Activated naive CD8-positive, alpha-beta T cell treated with anti-CD3 and anti-CD28 coated beads, Interleukin-2, amount 50 U/mL, for 24 hours (primary cell): ENCODE measurements at regions not wholly inside any gene's neighbourhood (a gene's known extent, or its start where the extent isn't known, plus 50 kb on each side); places are given as distances from the start of the nearest gene placed in this dataset.
A peak's percentile ranks its signal among the peaks of the same experiment; 100 is the strongest.
"Not testable (repeated sequence)": the region's sequence is repeated elsewhere in the genome, so short reads cannot be mapped to it uniquely, and the experiment has no call there.

Experiments
- ATAC-seq: fragments of 150-1000 bp; cut with Tn5 transposase; one replicate; pipeline ENCODE4 v1.10.0; 2021
- DNase-seq: peaks from one replicate; pipeline ENCODE4 v3.0.0; 2021
- H3K27ac Mint-ChIP-seq: one replicate; pipeline ENCODE4 v1.8.0; 2021; ENCODE audit warnings: mild to moderate bottlenecking, mixed read lengths
- H3K27me3 Mint-ChIP-seq: one replicate; pipeline ENCODE4 v1.8.0; 2021; ENCODE audit warnings: mixed read lengths
- H3K36me3 Mint-ChIP-seq: one replicate; pipeline ENCODE4 v1.8.0; 2021; ENCODE audit warnings: low read depth, mixed read lengths
- H3K4me1 Mint-ChIP-seq: one replicate; pipeline ENCODE4 v1.8.0; 2021; ENCODE audit warnings: mixed read lengths
- H3K4me3 Mint-ChIP-seq: one replicate; pipeline ENCODE4 v1.8.0; 2021; ENCODE audit warnings: mild to moderate bottlenecking, moderate library complexity, mixed read lengths
- H3K9me3 Mint-ChIP-seq: one replicate; pipeline ENCODE4 v1.8.0; 2021; ENCODE audit warnings: mixed read lengths

- DNase-seq, result no peak
- Mint-ChIP-seq H3K4me3 (no peak overlapping the region), H3K27me3 (no peaks in the 10 kb centered on the region), H3K4me1 (no peaks in the 10 kb centered on the region), H3K9me3 (no peaks in the 10 kb centered on the region), H3K27ac (no peak overlapping the region), H3K36me3 (no peaks in the 10 kb centered on the region)
- ATAC-seq, result no peak
Observed at GRCh38 chr6:169982461-169983386, 231.3 kb downstream of the ERMARD start.

GRCh38 chr6:169981969-169982368, 230.5 kb downstream of the ERMARD start:
- H3K9me3 Mint-ChIP-seq, result no peaks in the 10 kb centered on the region
- H3K4me1 Mint-ChIP-seq, result peaks cover 1% of the 10 kb centered on the region
- no peak for ATAC-seq
- H3K36me3 Mint-ChIP-seq, result no peaks in the 10 kb centered on the region
- no peak for DNase-seq
- no peak overlapping the region for H3K4me3 Mint-ChIP-seq
- H3K27me3 Mint-ChIP-seq, result no peaks in the 10 kb centered on the region
- H3K27ac Mint-ChIP-seq, result no peak overlapping the region

GRCh38 chr6:169981568-169981967, 230.1 kb downstream of the ERMARD start:
- no peak for ATAC-seq
- no peak overlapping the region for H3K27ac Mint-ChIP-seq
- no peaks in the 10 kb centered on the region for H3K9me3 Mint-ChIP-seq
- H3K4me1 Mint-ChIP-seq, result peaks cover 4% of the 10 kb centered on the region
- H3K36me3 Mint-ChIP-seq, result no peaks in the 10 kb centered on the region
- H3K27me3 Mint-ChIP-seq, result no peaks in the 10 kb centered on the region
- no peak overlapping the region for H3K4me3 Mint-ChIP-seq
- DNase-seq, result no peak

GRCh38 chr6:169980826-169981450, 229.5 kb downstream of the ERMARD start:
- DNase-seq, result no peak
- H3K4me3 Mint-ChIP-seq, result no peak overlapping the region
- no peak overlapping the region for H3K27ac Mint-ChIP-seq
- H3K9me3 Mint-ChIP-seq, result no peaks in the 10 kb centered on the region
- ATAC-seq, result no peak
- H3K36me3 Mint-ChIP-seq, result no peaks in the 10 kb centered on the region
- peaks cover 4% of the 10 kb centered on the region for H3K4me1 Mint-ChIP-seq
- H3K27me3 Mint-ChIP-seq, result no peaks in the 10 kb centered on the region

GRCh38 chr6:169979873-169980432, 228.5 kb downstream of the ERMARD start:
- Mint-ChIP-seq H3K4me3 (no peak overlapping the region), H3K4me1 (peaks cover 4% of the 10 kb centered on the region), H3K36me3 (no peaks in the 10 kb centered on the region), H3K27me3 (no peaks in the 10 kb centered on the region), H3K27ac (no peak overlapping the region), H3K9me3 (no peaks in the 10 kb centered on the region)
- DNase-seq (no peak), ATAC-seq (no peak)

- Mint-ChIP-seq H3K4me1 (peaks cover 4% of the 10 kb centered on the region), H3K27ac (no peak overlapping the region), H3K4me3 (no peak overlapping the region), H3K36me3 (no peaks in the 10 kb centered on the region), H3K27me3 (no peaks in the 10 kb centered on the region), H3K9me3 (no peaks in the 10 kb centered on the region)
- no peak for ATAC-seq
- no peak for DNase-seq
Observed at GRCh38 chr6:169978615-169979161, 227.3 kb downstream of the ERMARD start.

DNA sequence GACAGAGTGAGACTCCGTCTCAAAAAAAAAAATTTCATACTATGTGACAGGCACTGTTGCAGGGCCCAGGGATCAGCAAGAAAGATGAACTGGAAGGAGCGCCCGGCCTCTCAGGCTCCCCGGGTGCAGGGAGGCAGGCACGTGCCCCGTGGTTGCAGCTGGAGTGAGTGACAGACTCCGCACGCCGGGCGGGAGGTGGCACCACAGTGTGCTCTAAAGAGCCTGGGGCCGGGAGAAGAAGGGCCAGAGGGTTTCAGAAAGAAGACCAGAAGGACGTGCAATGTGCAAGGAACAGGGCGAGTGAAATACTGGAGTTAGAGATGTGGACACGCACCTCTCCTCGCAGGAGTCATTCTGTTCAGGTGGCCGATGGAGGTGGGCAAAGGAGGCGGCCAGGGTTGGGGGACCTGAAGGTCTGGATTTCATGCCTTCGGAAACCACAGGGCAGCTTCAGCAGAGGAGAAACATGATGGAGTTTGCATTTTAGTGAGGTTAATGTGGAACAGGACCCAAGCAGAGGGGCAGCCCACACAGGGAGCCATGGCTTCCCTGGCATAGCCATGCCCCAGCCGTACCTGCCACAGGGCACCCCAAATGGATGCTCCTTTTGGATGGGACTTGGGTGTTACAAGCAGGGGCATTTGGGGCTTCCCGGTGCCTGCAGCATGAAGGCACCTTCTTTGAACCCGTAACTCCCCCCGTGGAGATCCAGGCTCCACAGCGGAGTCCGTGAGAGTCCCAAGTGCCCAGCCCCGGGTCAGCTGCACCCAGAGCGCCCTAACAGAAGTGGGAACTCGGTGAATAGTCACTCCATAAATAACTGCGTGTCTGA, 226.2 kb downstream of the ERMARD start:
- no peaks in the 10 kb centered on the region for H3K9me3 Mint-ChIP-seq
- no peak overlapping the region for H3K27ac Mint-ChIP-seq
- no peak for DNase-seq
- H3K4me3 Mint-ChIP-seq, result no peak overlapping the region
- no peak for ATAC-seq
- peaks cover 4% of the 10 kb centered on the region for H3K4me1 Mint-ChIP-seq
- no peaks in the 10 kb centered on the region for H3K36me3 Mint-ChIP-seq
- no peaks in the 10 kb centered on the region for H3K27me3 Mint-ChIP-seq

DNA sequence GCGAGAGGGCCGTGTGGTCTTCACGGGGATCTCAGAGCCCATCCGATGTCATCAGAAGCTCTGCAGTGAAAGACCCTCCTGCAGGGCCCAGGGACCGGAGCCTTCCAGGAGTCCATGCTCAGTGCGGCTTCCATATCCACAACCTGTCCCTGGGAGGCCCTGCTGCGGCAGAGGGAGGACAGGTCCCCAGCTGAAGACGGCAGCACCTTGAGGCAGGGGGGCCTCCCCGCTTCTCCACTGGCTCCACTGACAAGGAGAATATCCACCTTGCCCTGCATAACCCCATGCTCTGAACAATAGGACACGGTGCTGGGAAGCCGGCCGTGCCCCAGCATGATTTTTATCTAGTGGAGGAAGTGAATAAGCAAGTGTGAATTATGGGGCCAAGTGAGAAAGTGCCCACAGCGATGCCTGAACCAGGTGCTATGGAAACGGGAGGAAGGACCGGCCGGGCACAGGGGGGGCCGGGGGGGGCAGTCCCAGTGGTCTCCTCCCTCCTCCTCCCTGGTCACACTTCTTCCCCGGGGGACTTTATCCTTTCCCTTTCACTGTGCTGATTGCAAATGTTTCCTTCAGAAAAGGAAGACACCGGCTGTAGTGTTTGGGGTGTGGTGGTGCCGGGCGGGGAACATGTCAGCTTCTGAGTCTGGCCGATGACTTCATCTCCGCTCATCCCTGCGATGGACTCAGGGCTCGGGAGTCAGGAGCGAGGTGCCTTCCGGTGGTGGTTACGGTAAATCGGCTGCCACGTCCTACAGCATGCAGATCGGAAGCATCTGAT, 225.1 kb downstream of the ERMARD start:
- Mint-ChIP-seq H3K36me3 (no peaks in the 10 kb centered on the region), H3K27me3 (no peaks in the 10 kb centered on the region), H3K4me1 (peaks cover 4% of the 10 kb centered on the region), H3K4me3 (no peak overlapping the region), H3K27ac (no peak overlapping the region), H3K9me3 (no peaks in the 10 kb centered on the region)
- DNase-seq, result no peak
- ATAC-seq, result peak; percentile 18

GRCh38 chr6:169975701-169976100, 224.3 kb downstream of the ERMARD start:
- H3K27me3 Mint-ChIP-seq, result no peaks in the 10 kb centered on the region
- DNase-seq (no peak), ATAC-seq (no peak)
- no peaks in the 10 kb centered on the region for H3K9me3 Mint-ChIP-seq
- no peaks in the 10 kb centered on the region for H3K36me3 Mint-ChIP-seq
- H3K27ac Mint-ChIP-seq, result no peak overlapping the region
- peaks cover 4% of the 10 kb centered on the region for H3K4me1 Mint-ChIP-seq
- H3K4me3 Mint-ChIP-seq, result no peak overlapping the region

GRCh38 chr6:169975286-169975685, 223.9 kb downstream of the ERMARD start:
- H3K9me3 Mint-ChIP-seq, result no peaks in the 10 kb centered on the region
- H3K4me3 Mint-ChIP-seq, result no peak overlapping the region
- no peak for DNase-seq
- peaks cover 4% of the 10 kb centered on the region for H3K4me1 Mint-ChIP-seq
- no peak for ATAC-seq
- no peaks in the 10 kb centered on the region for H3K36me3 Mint-ChIP-seq
- no peaks in the 10 kb centered on the region for H3K27me3 Mint-ChIP-seq
- H3K27ac Mint-ChIP-seq, result no peak overlapping the region

DNA sequence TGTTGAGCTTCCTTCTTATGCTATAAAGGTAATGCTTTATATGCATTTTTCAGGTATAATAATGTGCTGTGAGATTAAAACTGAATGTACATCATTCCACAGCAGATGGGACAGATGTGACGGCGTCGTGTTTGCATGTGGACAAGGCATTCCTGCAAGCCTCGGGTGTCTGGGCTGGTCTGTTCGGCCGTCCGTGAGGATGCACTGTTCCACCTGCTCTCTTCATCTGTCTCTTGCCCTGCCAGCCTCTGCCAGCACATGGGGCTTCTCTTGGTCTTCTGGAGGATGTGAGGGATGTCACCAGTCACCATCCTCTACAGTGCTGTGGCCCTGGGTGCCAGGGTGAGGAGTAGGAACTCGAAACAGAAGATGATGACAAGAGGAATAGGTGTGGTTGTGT, 223.2 kb downstream of the ERMARD start:
- H3K4me3 Mint-ChIP-seq, result no peak overlapping the region

DNA sequence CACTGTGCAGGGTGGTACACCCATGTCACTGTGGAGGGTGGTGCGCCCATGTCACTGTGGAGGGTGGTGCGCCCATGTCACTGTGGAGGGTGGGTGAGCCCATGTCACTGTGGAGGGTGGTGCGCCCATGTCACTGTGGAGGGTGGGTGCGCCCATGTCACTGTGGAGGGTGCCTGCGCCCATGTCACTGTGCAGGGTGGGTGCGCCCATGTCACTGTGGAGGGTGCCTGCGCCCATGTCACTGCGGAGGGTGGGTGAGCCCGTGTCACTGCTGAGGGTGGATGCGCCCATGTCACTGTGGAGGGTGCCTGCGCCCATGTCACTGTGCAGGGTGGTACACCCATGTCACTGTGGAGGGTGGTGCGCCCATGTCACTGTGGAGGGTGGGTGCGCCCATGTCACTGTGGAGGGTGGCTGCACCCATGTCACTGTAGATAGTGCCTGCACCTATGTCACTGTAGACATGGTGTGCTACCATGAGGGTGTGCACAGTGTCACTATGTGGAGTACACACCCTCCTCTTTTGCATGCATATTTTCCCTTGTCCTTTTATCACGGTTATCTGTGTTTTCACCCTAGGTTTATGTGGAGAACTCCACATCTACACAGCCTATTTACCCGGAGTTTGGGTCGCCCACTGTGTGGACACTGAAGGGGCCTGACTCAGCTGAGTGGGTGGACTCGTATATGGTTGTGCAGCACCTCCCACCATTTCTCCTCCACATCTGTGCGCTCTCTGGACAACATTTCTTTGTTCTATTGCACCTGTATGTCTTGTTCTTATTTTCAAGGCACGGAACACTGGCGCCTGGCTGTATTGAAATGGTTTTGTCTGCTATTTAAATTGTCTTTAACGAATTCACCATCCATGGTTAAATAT, 222.4 kb downstream of the ERMARD start:
- H3K4me3 Mint-ChIP-seq, H3K9me3 Mint-ChIP-seq, H3K36me3 Mint-ChIP-seq, H3K4me1 Mint-ChIP-seq, H3K27me3 Mint-ChIP-seq, H3K27ac Mint-ChIP-seq, ATAC-seq, DNase-seq: not testable (repeated sequence)

More for the DNA sequence above, 223.2 kb downstream of the ERMARD start:
- no peak overlapping the region for H3K27ac Mint-ChIP-seq
- peaks cover 4% of the 10 kb centered on the region for H3K4me1 Mint-ChIP-seq
- ATAC-seq, result no peak
- no peaks in the 10 kb centered on the region for H3K27me3 Mint-ChIP-seq
- no peak for DNase-seq
- no peaks in the 10 kb centered on the region for H3K36me3 Mint-ChIP-seq
- no peaks in the 10 kb centered on the region for H3K9me3 Mint-ChIP-seq

DNA sequence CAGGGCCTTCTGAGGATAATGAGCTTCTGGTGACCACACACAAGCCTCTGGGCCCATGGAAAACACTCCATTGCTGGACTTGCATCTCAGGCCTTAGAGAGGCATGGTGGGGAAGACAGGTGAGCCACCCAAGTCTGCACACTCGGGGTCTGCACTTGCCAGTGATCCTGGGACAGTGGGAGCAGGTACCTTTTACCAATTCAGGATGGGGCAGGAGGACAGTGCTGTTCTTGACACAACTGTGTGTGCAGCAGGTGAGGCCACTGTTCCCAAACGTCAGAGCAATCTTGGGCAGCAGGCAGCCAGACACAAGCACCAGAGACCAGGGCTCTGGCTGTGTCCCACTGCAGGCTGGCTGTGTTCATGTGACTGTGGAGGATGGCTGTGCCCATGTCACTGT, 221.3 kb downstream of the ERMARD start:
- no peak overlapping the region for H3K27ac Mint-ChIP-seq
- H3K4me1 Mint-ChIP-seq, result peaks cover 4% of the 10 kb centered on the region
- H3K27me3 Mint-ChIP-seq, result no peaks in the 10 kb centered on the region
- DNase-seq (no peak), ATAC-seq (no peak)
- no peaks in the 10 kb centered on the region for H3K36me3 Mint-ChIP-seq
- no peak overlapping the region for H3K4me3 Mint-ChIP-seq
- H3K9me3 Mint-ChIP-seq, result no peaks in the 10 kb centered on the region
